PFSK-1 (cell line): ENCODE measurements at regions not wholly inside any gene's neighbourhood (a gene's known extent, or its start where the extent isn't known, plus 50 kb on each side); places are given as distances from the start of the nearest gene placed in this dataset.

ENCODE experiments used
- POLR2AphosphoS5 ChIP-seq: IDR thresholded peaks from 2 replicates; pipeline ENCODE4 v1.6.1; 2012; ENCODE audit warnings: low read depth, mild to moderate bottlenecking, control low read depth, low read length, moderate library complexity
- SIN3A ChIP-seq: IDR thresholded peaks from 2 replicates; pipeline ENCODE4 v1.6.1; 2012; ENCODE audit warnings: mild to moderate bottlenecking, low read length, moderate library complexity, borderline replicate concordance; ENCODE audit not compliant: insufficient read depth

- TF ChIP-seq SIN3A = no peak
- TF ChIP-seq POLR2AphosphoS5 = no peak
These were observed 238.7 kb upstream of the COPS8 start for GRCh38 chr2:236847023-236847422.
